GM20000 (cell line): ENCODE measurements at regions not wholly inside any gene's neighbourhood (a gene's known extent, or its start where the extent isn't known, plus 50 kb on each side); places are given as distances from the start of the nearest gene placed in this dataset.

Experiments
- DNase-seq: peaks from one replicate; pipeline ENCODE4 v3.0.0; 2012; ENCODE audit warnings: low spot score
- CTCF ChIP-seq: IDR thresholded peaks from 2 replicates; pipeline ENCODE4 v1.5.1; 2012; ENCODE audit warnings: mild to moderate bottlenecking, control low read depth; ENCODE audit errors: extremely low read depth, missing control alignments

- no peak for TF ChIP-seq CTCF
- no peak for DNase-seq
Observed at GRCh38 chr16:80158766-80159165, 382.0 kb upstream of the DYNLRB2 start.

- TF ChIP-seq CTCF, result no peak
- DNase-seq, result no peak
Observed at GRCh38 chr16:80151722-80152111, 389.1 kb upstream of the DYNLRB2 start.

- no peak for TF ChIP-seq CTCF
- no peak for DNase-seq
Observed at GRCh38 chr16:80150978-80151721, 389.6 kb upstream of the DYNLRB2 start.

- TF ChIP-seq CTCF, result no peak
- DNase-seq, result no peak
Observed at GRCh38 chr16:80148826-80149225, 392.0 kb upstream of the DYNLRB2 start.

GRCh38 chr16:80147026-80147655 is 393.7 kb upstream of the DYNLRB2 start:
- no peak for TF ChIP-seq CTCF
- no peak for DNase-seq

- DNase-seq, result peak; percentile 9
- TF ChIP-seq CTCF, result no peak
Observed at GRCh38 chr16:80144191-80144590, 396.6 kb upstream of the DYNLRB2 start.

GRCh38 chr16:80142940-80143339 is 397.9 kb upstream of the DYNLRB2 start:
- DNase-seq, result no peak
- no peak for TF ChIP-seq CTCF
